PC-3 (cell line): ENCODE measurements at regions not wholly inside any gene's neighbourhood (a gene's known extent, or its start where the extent isn't known, plus 50 kb on each side); places are given as distances from the start of the nearest gene placed in this dataset.

ENCODE experiments used
- CTCF ChIP-seq: fragments of 300-600 bp; sonication (generic); conservative IDR thresholded peaks from 2 replicates; pipeline ENCODE4 v1.5.1; 2017; ENCODE audit warnings: antibody characterized with exemption, low read depth, mild to moderate bottlenecking, low read length
- EZH2 ChIP-seq: fragments of 300-600 bp; sonication (generic); IDR thresholded peaks from one replicate; pipeline ENCODE4 v1.6.1; 2017; ENCODE audit warnings: antibody characterized with exemption, mild to moderate bottlenecking, low read length; ENCODE audit not compliant: unreplicated experiment

GRCh38 chr12:34393086-34393820, 371.0 kb downstream of the ALG10 start:
- no peak for TF ChIP-seq CTCF
- TF ChIP-seq EZH2: no peak
